HG02938 (cell line): ENCODE measurements at regions not wholly inside any gene's neighbourhood (a gene's known extent, or its start where the extent isn't known, plus 50 kb on each side); places are given as distances from the start of the nearest gene placed in this dataset.

Experiments
- ATAC-seq: cut with Tn5 transposase; IDR thresholded peaks from one replicate; pipeline ENCODE4 v1.9.1; 2021; ENCODE audit warnings: mild to moderate bottlenecking, moderate library complexity; ENCODE audit not compliant: unreplicated experiment

DNA sequence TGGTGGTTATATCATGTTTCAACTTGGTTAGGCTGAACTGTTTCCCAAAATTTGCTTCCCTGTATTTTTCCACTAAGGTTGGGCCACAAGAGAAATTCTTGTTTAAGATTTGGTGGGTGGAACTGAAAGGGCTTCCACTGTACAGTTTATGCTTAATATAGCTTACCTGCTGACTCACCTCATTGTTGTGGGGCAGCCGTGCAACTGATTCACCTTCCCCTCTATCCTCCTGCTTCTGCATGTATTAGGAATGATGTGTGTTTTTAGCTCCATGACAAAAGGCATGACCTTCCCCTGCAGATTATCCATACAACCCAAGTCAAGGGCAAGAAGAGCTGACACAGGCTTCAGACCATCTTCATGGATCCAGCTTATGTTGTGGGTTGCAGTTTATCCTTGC lies 98.4 kb upstream of the GULP1 start:
- no peak for ATAC-seq

DNA sequence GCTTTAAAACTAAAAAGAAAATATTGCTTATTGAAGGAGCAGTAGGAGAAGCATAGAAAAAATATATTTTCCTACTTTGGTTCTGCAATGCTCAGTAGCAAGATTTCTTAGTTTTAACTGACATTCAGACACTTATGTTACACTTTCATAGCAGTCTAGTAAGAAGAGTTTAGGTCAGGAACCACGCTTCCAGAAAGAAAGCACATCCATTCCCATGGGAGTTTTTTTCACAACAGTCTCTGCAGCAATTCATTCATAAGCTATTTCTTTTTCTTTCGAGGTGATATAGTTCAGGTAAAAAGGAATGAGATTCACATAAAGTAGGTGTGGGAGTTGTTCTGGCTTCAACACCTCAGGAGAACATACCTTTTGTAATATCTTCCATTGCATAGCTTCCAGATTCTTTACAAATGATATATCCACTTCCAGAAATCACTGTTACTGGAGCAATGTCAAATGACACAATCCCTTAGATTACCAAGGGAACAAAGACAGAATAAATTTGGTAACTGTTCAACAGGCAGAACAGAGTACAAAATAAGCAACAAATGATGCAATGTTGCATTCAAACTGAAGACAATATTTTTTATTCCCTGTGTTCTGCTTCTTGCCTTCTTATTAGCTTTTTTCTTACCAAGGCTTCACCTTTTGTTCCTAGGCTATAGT lies 95.2 kb upstream of the GULP1 start:
- no peak for ATAC-seq

DNA sequence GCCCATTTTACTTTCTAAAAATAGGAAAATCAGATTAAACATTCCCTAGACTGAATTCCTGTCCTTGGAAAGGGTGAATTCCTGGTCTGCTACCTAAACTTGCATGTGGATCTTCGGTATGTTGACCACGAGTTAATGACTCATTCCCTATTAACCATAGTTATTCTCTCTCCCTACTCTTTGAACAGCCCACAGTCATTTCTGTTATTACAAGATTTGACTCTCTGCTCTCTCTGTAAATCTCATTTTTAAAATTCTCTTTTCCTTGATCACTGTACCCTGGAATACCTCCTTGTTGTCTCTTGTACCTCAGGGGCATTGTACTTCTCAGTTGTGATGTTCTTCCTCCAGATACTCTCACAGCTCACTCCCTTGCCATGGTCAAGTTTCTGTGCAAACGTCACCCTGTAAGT lies 92.0 kb upstream of the GULP1 start:
- no peak for ATAC-seq

DNA sequence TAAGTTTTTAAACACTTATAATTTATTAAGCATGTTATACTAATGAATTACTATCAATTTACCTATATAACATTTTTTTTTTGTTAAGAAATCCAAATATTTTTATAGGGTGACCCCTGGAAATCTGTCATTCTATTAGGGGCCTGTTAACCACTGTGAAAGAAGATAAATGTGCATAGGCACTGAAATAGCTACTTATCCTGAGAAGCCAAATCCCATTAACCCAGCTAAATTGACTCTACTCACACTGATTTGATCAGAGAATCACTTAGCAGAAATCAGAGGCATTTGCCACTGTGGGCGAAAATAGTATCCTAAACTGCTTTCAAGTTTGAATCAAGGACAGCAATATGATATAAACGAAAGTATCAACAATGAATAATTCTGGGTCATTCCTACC lies 90.0 kb upstream of the GULP1 start:
- no peak for ATAC-seq

DNA sequence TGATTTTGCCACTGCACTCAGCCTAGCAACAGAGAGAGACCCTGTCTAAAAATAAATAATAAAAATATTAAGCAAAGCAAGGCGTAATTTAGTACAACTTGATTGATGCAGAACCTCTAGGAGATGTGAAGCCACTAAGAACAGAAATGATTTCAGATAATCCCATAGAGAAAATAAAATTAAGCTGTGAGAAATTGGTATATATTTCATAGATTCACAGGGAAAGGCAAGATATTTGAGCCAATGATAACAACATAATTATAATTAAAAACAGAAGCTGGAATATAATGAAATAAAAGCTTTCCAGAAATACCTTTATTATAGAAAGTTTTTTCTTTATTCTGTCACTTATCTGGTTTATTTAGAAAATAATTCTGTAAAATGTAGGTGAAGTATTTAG lies 88.9 kb upstream of the GULP1 start:
- ATAC-seq: no peak

DNA sequence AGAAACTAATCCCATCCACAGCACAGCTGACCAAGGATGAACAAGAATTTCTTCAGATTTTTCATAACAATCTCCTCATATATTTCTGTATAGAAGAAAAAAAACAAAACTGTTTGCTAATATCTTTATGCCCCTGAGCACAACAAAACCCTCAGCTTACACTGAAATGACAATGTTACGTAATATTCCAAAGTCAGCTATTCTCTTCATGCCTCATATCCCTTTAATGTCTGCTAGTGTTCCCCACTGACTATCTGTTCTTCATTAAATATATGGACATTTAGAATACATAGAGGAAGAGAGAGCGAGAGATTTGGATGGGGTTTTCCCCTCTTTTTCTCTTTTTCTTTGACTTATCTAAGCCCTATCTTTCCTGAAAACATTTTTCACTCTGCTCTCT lies 87.9 kb upstream of the GULP1 start:
- no peak for ATAC-seq

DNA sequence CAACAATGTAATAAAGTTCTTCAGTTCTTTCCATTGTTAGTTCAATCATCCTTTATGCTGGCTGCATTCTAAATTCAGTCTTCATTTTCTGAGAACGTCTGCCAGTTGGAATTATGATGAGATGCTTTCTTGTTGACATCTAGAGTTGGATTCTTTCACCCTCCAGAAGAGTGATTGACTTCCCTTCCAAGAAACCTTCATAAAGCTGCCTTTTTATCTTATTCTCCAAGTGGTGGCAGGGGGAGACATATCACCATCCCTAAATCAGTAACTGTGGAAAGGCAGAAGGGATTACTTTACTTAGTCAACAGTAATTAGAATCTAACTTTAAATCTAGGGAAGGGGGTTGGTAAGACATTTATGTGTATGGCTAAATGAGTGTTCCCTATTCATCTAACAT lies 86.8 kb upstream of the GULP1 start:
- no peak for ATAC-seq

DNA sequence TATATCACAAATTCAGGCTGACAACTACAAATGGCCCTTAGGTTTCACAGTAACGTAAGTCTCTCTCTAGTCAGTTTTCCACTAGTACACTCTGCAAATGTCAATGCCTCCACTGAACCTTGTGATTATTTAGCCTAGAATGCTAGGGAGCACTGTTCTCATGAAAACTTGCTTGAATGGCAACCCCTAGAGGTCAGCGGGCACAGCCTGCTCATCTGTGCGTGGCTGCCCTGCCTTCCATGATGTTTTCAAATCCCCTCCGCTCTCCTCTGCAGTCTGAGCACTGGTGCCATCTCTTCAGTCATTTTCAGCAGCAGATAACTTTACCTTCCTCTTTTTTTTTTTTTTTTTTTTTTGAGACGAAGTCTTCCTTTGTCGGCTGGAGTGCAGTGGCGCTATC lies 84.1 kb upstream of the GULP1 start:
- ATAC-seq: no peak

DNA sequence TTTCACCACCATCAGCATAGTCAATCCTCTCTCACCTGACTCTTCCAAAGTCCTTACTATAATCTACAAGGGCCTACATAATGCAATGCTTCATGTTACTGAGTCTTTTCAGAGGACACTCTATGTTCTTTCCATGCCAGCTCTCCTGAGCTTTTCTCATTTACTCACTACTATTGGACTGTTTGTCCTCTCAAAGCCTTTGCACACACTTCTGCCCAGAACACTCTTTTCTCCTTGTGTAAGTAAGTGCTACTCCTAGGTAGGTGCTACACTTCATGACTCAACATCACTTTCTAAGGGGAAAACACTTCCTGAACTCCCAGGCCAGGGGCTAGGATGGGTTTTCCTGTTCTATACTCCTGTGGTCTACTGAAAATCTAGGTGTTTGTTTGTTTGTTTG lies 82.5 kb upstream of the GULP1 start:
- no peak for ATAC-seq

DNA sequence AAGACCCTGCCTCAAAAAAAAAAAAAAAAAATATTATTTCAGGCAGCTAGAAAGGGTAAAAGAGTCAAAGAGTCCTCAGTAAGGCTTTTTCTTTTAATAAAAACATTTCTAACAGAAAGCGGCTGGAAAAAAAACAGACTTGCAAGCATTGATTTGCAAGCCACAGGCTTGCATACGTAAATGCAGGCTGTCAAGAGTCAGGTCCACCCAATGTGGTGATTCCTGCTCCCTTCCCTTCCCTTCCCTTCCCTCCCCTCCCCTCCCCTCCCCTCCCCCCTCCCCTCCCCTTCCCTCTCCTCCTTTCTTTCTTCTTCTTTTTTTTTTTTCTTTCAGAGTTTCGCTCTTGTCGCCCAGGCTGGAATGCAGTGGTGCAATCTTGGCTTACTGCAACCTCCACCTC lies 74.4 kb upstream of the GULP1 start:
- ATAC-seq: no peak

DNA sequence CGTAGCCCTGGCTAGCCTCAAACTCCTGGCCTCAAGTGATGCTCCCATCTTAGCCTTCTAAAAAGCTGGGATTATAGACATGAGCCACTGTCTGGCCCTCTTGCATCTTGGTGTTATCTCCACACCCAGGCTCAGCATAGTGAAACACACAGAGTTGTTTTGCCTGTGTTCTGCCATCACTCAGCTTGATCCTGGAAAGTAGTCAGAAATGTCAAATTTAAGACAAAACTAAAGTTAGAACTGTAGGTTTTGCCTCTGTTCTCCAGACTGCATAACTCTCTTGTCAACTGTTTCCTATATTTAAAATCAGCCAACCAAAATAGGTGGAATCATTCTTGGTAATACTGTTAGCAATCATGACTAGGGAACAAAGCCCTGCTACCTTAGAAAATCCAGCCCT lies 72.1 kb upstream of the GULP1 start:
- no peak for ATAC-seq

DNA sequence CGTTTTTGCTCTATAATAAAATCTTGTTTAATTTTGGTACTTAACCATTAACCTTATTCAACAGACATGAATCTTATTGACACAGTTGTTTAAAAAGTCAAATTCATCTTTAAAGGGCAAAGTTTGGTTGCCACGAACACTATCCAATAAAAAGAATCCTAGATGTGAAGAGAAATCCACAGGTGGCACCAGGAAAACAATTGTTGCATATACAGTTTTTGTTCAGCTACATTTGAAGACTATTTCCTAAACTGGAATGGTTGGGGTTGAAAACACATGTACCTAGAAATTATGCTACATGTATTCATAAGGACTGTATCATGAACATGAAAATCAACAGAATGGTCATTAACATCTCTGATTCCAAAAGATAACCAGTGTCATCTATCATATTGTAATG lies 71.1 kb upstream of the GULP1 start:
- ATAC-seq: no peak

DNA sequence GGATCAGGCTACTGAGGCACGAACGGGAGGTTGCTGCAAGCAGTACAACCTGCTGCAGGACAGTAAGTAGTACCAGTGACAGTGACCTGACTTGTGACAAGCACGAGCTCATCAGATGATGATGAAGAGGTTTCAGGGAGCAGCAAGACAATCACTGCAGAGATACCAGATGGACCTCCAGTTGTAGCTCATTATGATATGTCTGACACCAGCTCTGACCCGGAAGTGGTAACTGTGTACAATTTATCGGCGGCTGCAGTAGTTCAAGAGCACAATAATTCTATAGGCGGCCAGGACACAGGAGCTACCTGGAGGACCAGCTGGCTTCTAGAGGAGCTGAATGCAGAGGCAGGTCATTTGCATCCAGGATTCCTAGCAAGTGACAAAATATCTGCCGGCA lies 64.0 kb upstream of the GULP1 start:
- no peak for ATAC-seq

DNA sequence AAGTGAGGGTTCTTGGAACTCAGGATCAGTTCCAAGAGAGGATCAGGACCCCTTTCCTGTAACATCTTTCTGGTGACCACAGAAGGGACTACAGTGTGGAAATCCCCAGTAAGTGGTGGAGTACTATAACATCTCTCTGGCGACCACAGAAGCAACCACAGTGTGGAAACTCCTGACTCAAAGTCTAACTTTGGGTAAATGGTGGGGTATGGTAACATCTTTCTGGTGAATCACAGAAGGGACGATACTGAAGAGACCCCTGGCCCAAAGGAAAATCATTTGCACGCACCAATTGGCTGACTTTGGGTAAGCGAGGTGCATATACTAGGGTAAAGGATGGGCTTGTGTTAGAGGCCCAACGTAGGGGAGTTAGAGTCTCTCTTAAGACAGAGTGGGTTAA lies 56.3 kb upstream of the GULP1 start:
- peak; percentile 93 for ATAC-seq

DNA sequence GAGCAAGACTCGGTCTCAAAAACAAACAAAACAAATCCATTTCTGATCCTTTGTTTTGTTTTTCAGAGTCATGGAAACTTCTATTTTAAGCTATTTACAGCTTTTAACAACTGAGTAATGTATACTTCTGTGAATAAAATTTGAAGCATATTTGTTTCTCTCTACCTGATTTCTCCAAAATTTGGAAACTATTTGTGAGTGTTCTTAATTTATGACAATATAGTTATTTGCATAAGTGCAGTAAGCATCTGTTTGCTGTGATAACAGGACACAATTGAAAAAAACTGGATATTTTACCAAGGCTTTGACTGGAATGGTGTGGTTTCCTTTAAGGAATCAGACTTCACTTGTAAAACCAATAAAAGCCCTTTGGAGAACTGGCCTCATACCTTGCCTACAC lies 53.3 kb upstream of the GULP1 start:
- no peak for ATAC-seq
